HG02885 (cell line): ENCODE measurements at regions not wholly inside any gene's neighbourhood (a gene's known extent, or its start where the extent isn't known, plus 50 kb on each side); places are given as distances from the start of the nearest gene placed in this dataset.
A peak's percentile ranks its signal among the peaks of the same experiment; 100 is the strongest.

ENCODE experiments used
- ATAC-seq: cut with Tn5 transposase; IDR thresholded peaks from one replicate; pipeline ENCODE4 v1.9.1; 2021; ENCODE audit warnings: mild to moderate bottlenecking; ENCODE audit not compliant: unreplicated experiment, poor library complexity

- ATAC-seq = no peak
Observed at GRCh38 chr14:76974365-76974764, 54.1 kb downstream of the IRF2BPL start.

- ATAC-seq = no peak
Observed at GRCh38 chr14:76971549-76971948, 57.0 kb downstream of the IRF2BPL start.

DNA sequence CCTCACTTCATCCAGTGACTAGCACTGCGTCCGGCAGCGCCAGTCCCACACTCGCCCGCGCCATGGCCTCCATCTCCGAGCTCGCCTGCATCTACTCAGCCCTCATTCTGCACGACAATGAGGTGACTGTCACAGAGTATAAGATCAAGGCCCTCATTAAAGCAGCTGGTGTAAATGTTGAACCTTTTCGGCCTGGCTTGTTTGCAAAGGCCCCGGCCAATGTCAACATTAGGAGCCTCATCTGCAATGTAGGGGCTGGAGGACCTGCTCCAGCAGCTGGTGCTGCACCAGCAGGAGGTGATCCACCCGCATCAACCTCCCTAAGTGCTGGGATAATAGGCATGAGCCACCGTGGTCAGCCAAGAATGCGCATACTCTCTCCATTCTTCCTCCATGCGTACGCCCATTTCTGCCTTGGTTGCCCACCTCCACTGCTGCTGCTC is 59.9 kb downstream of the IRF2BPL start:
- ATAC-seq = no peak

GRCh38 chr14:76967788-76968187 is 60.7 kb downstream of the IRF2BPL start:
- ATAC-seq = no peak

DNA sequence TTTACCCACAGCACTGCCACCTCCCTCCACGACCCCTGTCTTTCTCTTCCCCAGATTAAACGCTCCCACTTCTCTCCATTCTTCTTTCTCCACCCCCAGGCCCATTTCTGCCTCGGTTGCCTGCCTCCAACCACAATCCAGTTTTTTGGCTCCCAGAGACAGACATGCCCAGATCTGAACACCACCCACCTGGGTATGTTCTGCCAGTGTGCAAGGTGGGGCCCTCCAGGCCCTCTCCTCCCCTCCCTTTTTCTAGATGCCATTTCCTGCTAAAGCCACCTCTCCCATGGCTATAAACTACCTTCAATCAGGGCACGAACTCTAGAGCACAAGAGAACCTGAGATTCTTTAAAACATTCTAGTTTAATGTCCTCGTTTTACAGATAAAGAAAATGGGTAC is 63.3 kb downstream of the IRF2BPL start:
- ATAC-seq = no peak

GRCh38 chr14:76964695-76965094 is 63.8 kb downstream of the IRF2BPL start:
- ATAC-seq = no peak

DNA sequence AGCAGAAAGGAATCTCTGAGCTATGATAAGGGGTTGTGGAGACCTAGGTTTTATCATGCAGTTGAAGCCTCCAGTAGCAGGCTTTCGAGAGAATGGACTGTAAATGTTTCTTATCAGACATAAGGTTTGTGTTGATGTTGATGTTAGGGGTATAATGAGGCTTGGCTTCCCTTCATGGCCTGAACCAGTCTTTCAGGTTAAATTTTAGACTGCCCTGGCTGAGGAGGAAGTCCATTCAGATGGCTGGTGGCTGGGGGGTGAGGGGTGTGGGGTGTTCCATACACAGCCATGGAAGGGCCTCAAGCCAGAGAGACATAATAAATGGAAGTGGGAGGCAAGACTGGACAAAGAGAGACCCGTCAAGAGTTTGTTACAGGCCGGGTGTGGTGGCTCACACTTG is 65.1 kb downstream of the IRF2BPL start:
- no peak for ATAC-seq

DNA sequence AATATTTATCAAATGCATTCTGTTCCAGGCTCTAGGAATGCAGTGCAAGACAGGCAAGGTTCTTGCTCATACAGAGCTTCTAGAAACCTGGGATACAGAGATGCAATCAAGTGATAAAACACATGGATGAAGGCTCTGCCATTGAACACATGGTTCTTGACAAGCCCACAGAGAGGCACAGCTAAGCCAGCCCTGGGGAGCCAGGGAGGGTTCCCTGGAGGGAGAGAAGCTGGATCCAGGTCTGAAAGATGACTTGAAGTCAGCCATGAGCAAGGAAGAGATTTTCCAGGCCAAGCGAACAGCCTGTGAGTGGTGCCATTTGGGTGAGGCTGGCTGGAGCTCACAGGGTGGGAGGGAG is 66.2 kb downstream of the IRF2BPL start:
- ATAC-seq = no peak

DNA sequence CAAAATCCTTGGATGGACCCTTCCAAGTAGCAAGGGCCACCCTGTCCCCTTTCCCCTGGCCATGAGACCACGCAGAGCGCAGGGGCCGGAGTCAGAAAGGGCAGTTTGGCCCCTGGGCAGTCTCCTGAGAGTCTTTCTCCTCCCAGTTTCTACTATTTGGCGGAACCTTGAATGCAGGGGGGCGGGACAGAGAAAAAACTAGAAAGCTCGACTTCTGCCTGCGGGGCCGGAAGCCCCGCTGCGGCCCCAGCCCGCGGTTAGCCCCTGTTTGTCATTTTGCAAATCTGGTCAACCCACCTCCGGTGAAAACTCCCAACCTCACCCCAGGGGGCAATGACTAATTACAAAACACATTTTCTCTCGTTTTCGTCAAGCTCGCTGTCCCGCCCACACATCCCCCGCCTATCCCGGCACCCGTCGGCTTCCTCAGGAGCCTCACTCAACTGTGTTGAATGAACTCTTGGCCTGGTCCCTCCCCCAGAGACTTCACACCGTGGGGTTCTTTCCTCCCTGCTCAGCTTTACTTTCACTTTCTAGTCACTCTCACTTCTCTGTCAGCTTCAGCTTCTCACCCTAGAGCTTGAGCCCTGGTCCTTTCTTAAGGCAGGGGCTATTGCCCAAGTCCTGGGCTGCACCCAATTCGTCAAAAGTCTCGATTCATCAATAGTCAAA is 66.7 kb downstream of the IRF2BPL start:
- peak; percentile 83 for ATAC-seq

DNA sequence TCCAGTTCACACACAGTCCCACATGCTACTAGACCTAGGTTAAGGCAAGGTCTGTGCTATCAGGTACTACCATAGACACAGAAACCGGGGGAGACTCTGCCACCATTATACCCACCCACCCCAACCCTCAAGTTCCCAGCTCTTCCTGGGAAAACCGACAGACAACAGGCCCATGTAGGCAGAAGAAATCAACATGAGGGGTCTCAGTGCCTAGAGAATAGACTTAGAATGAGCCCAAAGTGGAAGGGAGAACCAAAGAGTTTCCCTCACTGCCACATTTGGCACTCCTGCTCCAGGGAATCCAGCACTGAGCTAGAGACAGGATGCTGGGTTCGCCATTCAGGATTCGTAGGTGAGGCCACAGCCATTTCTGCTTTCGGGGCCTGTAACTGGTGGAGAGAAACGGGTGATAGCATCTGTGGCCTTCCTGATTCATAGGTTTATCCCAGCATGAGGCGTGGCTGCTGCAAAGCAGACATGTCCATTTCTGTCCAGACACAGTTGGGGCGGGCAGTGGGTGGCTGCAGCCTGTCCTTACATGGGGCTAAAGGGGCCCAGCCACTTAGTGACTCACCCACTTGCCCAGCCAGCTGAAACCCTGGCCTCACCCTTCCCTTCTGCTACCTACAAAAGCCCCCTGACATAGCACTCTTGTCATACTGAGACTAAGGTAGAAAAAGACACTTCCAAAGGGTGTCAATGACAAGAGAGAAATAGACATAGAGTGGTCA is 69.4 kb downstream of the IRF2BPL start:
- peak; percentile 28 for ATAC-seq

DNA sequence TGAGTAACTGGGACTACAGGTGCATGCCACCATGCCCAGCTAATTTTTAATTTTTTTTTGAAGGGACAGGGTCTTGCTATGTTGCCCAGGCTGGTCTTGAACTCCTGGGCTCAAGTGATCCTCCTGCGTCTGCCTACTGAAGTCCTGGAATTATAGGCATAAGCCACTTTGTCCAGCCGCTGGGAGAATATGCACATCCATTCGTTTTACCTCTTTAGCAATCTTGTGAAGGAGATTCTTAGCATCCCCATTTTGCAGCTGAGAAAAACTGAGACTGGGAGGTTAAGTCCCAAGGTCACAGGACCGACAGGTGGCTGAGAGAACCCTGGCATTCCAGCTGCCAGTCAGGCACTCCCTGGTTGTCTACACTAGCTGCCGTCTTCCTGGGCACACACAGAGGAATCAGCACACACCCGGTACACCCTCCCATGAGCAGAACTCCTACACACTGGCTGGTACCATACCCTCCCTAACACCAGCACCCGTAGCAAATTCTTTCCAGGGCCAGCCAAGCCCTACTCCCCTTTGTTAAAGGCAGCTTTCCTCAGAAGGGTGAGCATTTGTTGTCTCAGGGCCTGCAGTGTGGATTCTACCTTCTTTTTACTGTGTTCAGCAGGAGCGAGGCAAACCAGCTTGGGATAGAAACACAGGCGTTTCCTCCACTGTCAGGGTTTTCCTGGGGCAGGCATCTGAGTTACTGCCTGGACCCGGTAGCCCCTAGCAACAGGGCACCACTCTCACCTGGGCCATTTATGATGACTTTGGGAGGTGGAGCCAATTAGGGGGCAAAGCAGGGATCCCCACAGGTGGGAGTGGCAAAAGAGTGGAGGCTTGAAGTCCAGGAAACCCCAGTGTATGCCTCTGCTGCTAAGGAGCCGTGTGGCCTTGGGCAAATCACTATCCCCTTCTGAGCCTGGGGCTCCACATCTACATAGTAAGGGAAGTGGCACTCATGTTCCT is 70.2 kb downstream of the IRF2BPL start:
- no peak for ATAC-seq

DNA sequence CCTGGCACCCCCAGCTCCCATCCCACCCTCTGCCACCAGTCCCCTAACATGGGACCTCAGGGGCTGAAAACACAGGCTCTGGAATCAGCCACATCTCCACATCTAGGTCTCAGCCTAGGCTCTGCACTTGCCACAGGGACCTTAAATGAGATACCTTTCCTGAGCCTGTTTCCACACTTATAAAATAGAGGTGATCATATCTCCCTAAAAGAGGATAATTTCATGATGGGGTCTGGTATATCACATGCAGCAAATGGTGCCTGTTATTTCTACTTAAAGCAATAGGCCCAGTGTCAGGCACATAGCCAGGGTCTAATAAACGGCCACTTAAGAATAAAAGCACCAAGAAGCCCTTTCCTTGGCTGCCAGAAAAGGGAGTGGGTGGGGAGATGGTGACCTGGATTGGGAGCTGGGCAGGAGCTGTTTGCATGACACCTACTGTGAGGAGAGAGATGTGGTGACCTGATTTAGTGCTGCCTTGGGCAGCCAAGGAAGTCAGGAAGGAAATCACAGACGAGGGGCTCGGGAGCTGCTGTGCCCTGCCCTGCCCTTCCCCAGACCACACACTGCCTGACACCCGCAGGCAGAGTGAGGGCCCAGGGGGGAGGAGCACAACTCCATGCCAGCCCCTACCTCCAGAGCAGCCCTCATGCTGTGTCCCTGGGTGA is 71.2 kb downstream of the IRF2BPL start:
- no peak for ATAC-seq

DNA sequence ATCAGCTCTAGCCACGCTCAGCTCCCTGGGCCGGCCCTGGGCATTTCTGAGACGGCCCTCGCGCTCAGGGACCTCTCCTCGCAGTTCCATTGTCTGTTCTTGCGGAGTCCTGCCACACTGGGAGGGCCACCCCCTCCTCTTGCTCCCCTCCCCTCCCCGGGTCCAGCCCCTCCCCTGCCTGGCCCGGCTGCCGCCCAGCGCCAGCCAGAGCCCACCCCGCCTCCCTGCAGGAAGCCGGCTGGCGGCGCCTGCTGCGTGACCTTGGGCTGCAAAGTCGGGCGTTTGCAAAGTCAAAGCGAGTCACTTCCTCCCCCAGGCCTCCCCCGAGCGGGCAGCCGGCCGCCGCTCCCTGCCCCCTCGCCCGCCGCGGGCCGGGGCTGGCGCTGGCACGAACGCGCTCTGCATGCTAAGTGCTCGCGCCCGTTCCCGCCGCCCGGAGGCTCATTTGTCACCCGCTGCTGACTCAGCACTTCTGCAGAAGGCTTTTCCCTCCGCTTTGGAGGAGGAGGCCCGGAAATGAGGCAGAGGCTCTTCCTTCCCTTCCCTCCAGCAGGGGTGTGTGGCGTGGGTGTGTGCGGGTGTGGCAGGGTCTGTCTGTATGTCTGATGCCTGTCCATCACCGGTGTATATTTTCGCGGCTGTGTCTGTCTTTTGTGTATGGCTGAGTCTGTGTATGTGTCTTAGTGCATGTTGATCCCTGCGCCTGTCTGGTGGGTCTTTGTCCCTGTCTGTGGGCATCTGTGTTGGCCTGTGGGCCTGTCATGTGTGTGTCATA is 72.0 kb downstream of the IRF2BPL start:
- ATAC-seq = peak; percentile 45

DNA sequence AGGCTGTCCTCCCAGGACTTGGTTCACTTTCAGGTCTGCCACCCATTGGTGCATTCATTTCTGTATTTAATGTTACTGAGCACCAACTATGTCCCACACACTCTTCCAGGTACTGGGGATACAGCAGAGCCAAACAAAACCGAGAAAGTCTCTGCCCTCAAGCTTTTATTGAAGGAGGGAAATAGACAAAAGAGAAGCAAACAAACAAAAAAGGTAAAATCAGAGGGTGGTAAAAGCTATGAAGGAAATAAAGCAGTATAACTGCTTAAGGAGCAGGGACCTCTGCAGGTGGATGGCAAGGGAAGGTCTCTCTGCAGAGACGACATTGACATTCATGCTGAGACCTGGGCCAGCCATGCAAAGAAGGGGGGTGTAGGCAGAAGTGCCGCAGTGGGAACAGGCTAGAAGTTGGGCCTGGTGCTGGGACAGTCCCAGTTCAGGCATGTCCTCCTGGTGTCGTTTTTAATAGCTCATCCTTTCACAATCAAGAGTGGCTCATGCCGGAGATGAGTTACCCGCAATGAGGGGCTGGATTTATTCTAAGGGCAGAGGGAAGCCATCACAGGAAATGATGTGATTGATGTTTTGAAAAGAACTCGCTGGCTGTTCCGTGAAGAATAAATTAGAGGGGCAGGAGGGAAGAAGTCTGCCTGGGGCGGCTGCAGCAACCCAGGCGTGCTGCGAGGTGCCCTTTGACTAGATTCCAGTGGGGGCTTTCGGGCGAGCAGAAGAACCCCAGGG is 72.8 kb downstream of the IRF2BPL start:
- no peak for ATAC-seq

GRCh38 chr14:76954394-76955190 is 73.9 kb downstream of the IRF2BPL start:
- ATAC-seq = no peak

DNA sequence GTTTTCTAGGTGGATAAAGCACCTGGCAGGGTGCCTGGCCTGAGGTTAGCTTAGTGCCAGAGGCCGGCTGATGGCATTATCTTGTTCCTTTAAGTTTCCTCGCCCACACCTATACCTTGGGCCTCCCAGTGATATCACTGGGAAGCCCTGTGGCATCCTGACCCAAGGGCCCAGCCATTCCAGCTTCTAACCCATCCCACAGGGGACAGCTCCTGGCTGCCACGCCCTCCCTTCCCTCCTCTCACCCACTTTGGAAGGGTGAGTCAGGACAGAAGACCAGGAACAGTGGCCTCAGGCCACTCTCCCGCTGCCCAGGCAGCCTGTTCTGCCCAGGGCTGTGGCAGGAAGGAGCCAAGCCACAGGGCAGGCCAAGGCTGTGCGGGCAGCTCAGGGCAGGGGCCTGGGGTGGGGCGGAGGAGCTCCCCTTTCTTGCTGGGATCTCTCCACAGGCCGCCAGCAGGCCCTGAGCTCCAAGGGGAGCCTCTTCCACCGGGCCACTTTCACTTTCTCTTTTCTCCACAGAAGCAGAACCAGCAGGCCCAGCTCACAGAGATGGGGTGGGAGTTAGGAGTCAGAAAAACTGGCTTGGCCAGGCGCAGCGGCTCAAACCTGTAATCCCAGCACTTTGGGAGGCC is 75.1 kb downstream of the IRF2BPL start:
- ATAC-seq = no peak

DNA sequence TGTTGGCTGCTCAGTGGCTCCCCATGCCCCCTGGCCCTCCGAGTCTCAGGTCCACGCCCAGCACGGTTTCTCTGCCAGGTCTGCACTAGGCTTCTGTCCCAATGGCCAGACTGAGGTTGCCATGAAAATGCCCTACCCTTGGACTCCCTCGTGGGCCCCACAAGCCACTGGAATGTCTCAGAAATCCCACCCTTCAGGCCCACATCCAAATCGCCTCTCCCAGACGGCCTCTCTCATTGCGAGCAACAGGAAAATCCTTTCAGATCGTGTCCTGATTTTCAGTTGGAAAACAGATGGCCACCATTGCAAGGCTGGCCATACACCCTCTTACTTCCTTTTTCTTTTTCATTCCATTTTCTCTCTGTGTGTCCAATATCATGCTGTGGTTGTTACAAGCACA is 77.3 kb downstream of the IRF2BPL start:
- no peak for ATAC-seq
